GM21529 (cell line): ENCODE measurements at regions not wholly inside any gene's neighbourhood (a gene's known extent, or its start where the extent isn't known, plus 50 kb on each side); places are given as distances from the start of the nearest gene placed in this dataset.

ENCODE experiments used
- ATAC-seq: cut with Tn5 transposase; IDR thresholded peaks from one replicate; pipeline ENCODE4 v1.9.1; 2021; ENCODE audit not compliant: unreplicated experiment

GRCh38 chr3:180828723-180829408, 83.6 kb upstream of the FXR1 start:
- no peak for ATAC-seq

- no peak for ATAC-seq
Observed at GRCh38 chr3:180829409-180830405, 82.8 kb upstream of the FXR1 start.

- no peak for ATAC-seq
Observed at GRCh38 chr3:180835501-180835900, 77.0 kb upstream of the FXR1 start.

- ATAC-seq = no peak
Observed at GRCh38 chr3:180836766-180837165, 75.7 kb upstream of the FXR1 start.

GRCh38 chr3:180854887-180855286, 57.6 kb upstream of the FXR1 start:
- no peak for ATAC-seq

- peak; percentile 57 for ATAC-seq
Observed at GRCh38 chr3:180855364-180855763, 57.1 kb upstream of the FXR1 start.

- no peak for ATAC-seq
Observed at GRCh38 chr3:180855956-180856355, 56.5 kb upstream of the FXR1 start.

- ATAC-seq = no peak
Observed at GRCh38 chr3:180860180-180860858, 52.2 kb upstream of the FXR1 start.
